Ishikawa (cell line): ENCODE measurements at regions not wholly inside any gene's neighbourhood (a gene's known extent, or its start where the extent isn't known, plus 50 kb on each side); places are given as distances from the start of the nearest gene placed in this dataset.

ENCODE experiments used
- CEBPB ChIP-seq: IDR thresholded peaks from 2 replicates; pipeline ENCODE4 v1.6.1; 2012
- CREB1 ChIP-seq: IDR thresholded peaks from 2 replicates; pipeline ENCODE4 v1.6.1; 2012; ENCODE audit warnings: low read depth
- EGR1 ChIP-seq: IDR thresholded peaks from 2 replicates; pipeline ENCODE4 v1.6.1; 2012
- EP300 ChIP-seq: IDR thresholded peaks from 2 replicates; pipeline ENCODE4 v1.6.1; 2012; ENCODE audit warnings: borderline replicate concordance
- FOXM1 ChIP-seq: IDR thresholded peaks from 2 replicates; pipeline ENCODE4 v1.6.1; 2012; ENCODE audit warnings: low read depth, borderline replicate concordance
- NFIC ChIP-seq: IDR thresholded peaks from 2 replicates; pipeline ENCODE4 v1.6.1; 2012
- RAD21 ChIP-seq: IDR thresholded peaks from 2 replicates; pipeline ENCODE4 v1.6.1; 2012; ENCODE audit warnings: low read depth
- TAF1 ChIP-seq: IDR thresholded peaks from 2 replicates; pipeline ENCODE4 v1.6.1; 2012; ENCODE audit warnings: low read depth, mild to moderate bottlenecking
- TCF12 ChIP-seq: IDR thresholded peaks from 2 replicates; pipeline ENCODE4 v1.6.1; 2012; ENCODE audit warnings: low read depth
- TEAD4 ChIP-seq: IDR thresholded peaks from 2 replicates; pipeline ENCODE4 v1.6.1; 2012
- YY1 ChIP-seq: IDR thresholded peaks from 2 replicates; pipeline ENCODE4 v1.6.1; 2012; ENCODE audit warnings: low read depth
- ZBTB7A ChIP-seq: IDR thresholded peaks from 2 replicates; pipeline ENCODE4 v1.6.1; 2012; ENCODE audit warnings: low read depth
- TF ChIP-seq, protein P1 (sequence below): IDR thresholded peaks from 2 replicates; pipeline ENCODE4 v1.6.1; 2012; ENCODE audit warnings: low read depth, mild to moderate bottlenecking
- TF ChIP-seq, protein P2 (sequence below): IDR thresholded peaks from 2 replicates; pipeline ENCODE4 v1.6.1; 2012
- TF ChIP-seq, protein P3 (sequence below): IDR thresholded peaks from 2 replicates; pipeline ENCODE4 v1.6.1; 2012

DNA sequence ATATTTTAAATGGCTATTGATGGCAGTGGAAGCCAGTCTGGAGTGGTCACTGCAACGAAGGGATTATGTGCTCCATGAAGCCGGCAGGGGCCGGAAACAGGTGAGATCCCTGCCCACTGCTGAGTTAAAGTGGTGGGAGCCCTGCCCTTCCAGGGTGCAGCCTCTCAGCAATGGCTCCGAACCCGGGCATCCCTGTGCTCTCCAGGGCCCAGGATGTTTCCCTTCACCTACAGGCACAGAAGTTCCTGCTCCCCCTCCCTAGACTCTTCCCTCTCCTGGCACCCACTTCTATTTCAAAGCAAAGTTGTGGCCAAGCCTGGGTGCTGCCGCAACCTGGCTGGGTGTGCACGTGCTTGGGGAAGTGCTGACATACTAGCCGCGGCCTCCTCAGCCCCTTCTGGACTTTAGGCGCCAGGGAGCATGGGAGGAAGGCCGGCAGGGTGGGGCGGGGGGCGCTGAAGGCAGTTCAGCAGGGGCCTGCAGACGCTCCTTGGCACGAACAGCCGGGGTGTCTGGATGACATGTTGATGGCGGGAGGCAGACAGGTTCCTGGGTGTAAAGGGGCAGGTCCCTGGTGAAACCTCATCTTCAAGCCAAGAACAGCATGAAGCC lies 452.3 kb downstream of the HTR1B start:
- no peak for TF ChIP-seq TEAD4
- no peak for TF ChIP-seq TCF12
- no peak for TF ChIP-seq NFIC
- no peak for TF ChIP-seq YY1
- no peak for TF ChIP-seq ZBTB7A
- TF ChIP-seq, protein P1, sequence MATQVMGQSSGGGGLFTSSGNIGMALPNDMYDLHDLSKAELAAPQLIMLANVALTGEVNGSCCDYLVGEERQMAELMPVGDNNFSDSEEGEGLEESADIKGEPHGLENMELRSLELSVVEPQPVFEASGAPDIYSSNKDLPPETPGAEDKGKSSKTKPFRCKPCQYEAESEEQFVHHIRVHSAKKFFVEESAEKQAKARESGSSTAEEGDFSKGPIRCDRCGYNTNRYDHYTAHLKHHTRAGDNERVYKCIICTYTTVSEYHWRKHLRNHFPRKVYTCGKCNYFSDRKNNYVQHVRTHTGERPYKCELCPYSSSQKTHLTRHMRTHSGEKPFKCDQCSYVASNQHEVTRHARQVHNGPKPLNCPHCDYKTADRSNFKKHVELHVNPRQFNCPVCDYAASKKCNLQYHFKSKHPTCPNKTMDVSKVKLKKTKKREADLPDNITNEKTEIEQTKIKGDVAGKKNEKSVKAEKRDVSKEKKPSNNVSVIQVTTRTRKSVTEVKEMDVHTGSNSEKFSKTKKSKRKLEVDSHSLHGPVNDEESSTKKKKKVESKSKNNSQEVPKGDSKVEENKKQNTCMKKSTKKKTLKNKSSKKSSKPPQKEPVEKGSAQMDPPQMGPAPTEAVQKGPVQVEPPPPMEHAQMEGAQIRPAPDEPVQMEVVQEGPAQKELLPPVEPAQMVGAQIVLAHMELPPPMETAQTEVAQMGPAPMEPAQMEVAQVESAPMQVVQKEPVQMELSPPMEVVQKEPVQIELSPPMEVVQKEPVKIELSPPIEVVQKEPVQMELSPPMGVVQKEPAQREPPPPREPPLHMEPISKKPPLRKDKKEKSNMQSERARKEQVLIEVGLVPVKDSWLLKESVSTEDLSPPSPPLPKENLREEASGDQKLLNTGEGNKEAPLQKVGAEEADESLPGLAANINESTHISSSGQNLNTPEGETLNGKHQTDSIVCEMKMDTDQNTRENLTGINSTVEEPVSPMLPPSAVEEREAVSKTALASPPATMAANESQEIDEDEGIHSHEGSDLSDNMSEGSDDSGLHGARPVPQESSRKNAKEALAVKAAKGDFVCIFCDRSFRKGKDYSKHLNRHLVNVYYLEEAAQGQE = no peak
- no peak for TF ChIP-seq EGR1
- no peak for TF ChIP-seq RAD21
- no peak for TF ChIP-seq TAF1
- no peak for TF ChIP-seq FOXM1
- TF ChIP-seq, protein P2, sequence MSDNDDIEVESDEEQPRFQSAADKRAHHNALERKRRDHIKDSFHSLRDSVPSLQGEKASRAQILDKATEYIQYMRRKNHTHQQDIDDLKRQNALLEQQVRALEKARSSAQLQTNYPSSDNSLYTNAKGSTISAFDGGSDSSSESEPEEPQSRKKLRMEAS = no peak
- no peak for TF ChIP-seq EP300
- TF ChIP-seq CEBPB = no peak

DNA sequence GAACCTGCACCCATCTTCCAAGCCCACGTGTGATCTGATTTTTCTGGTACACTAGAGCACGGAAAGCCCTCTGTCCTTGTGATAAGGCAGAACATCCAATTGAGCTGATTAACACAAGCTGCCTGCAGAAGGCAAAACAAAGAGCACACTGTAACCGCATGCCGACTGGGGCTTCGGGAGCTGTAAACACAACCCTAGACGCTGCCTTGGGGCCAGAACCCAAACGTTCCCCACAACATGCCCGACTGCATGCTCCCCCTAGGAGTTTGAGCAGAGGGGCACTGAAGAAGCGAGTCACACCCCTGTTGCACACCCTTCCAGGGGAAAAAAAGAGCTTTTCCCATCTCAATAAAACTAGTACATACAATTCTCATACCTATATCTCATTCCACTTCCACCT lies 470.7 kb downstream of the HTR1B start:
- TF ChIP-seq YY1 = no peak
- no peak for TF ChIP-seq NFIC
- TF ChIP-seq, protein P1 = no peak
- TF ChIP-seq, protein P3, sequence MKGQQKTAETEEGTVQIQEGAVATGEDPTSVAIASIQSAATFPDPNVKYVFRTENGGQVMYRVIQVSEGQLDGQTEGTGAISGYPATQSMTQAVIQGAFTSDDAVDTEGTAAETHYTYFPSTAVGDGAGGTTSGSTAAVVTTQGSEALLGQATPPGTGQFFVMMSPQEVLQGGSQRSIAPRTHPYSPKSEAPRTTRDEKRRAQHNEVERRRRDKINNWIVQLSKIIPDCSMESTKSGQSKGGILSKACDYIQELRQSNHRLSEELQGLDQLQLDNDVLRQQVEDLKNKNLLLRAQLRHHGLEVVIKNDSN = no peak
- no peak for TF ChIP-seq FOXM1
- no peak for TF ChIP-seq TEAD4
- no peak for TF ChIP-seq EP300
- TF ChIP-seq EGR1 = no peak

DNA sequence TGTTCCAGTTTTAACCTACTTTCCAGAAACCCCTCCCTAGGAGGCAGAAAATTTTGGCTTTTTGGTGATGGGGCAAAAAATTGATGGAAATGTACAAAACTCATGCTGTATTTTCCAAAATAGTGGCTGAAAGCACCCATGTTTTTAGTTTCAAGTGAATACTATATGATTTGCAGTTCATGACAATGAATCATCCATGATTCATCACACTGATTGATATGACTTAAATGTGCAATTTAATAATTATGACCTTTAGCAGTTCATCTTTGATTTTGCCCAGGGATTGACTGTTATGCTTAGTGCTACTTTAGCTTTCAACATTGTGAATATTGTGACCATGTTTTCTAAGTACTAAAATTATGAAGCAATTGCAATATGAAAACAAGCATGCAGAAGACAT lies 478.7 kb downstream of the HTR1B start:
- TF ChIP-seq YY1 (no peak), ZBTB7A (no peak), RAD21 (no peak), EP300 (no peak), TAF1 (no peak), TEAD4 (no peak), CEBPB (no peak), FOXM1 (no peak), NFIC (no peak), EGR1 (no peak), CREB1 (no peak), TCF12 (no peak)
- TF ChIP-seq, protein P2 = no peak
- TF ChIP-seq, protein P1 = no peak
- TF ChIP-seq, protein P3 = no peak

DNA sequence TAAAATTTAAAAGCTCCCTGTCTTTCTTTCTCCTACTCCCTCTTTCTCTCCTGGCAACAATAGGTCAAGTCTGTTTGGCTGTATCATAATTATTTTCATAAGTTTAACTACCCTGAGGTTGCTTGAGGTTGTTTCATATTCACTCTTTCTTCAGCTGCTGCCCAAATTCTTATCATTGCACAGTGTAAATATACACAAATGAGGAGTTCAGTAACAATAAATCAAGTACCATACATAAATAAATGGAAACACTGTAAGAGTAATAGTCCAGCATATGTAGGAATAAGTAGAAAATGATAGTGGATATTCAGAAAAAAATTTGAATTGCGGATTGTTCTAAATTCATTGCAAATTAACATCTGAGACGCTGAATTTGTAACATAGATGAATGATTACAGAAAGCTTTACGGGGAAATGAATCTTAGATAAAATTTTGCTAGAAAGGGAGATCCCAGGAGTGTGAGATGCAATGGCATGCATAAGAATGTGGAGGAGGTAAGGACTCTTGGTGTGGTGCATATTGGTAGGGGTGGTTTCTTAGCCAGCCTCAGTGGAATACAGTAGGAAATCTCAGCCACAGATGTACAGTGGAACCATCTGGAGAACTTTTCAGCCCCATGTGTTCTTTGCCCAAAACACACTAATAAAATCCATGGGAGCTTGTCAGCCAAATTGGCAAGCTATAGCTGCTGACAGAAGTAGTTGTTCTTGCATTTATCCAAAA lies 480.7 kb downstream of the HTR1B start:
- TF ChIP-seq CEBPB (no peak), EGR1 (no peak), NFIC (no peak), TAF1 (no peak), ZBTB7A (no peak), EP300 (no peak), TEAD4 (no peak)
- TF ChIP-seq, protein P1 = no peak
- TF ChIP-seq, protein P2 = no peak
